Esophagus squamous epithelium (tissue), 4 donors: ENCODE measurements at regions not wholly inside any gene's neighbourhood (a gene's known extent, or its start where the extent isn't known, plus 50 kb on each side); places are given as distances from the start of the nearest gene placed in this dataset.

ENCODE experiments used
- POLR2A ChIP-seq, 4 donors: fragments of 450-650 bp; IDR thresholded peaks; one replicate each; pipeline ENCODE4 v1.6.1; 2017; ENCODE audit warnings: antibody characterized with exemption in 4 of 4, mild to moderate bottlenecking in 4 of 4, moderate library complexity in 3 of 4
- TF ChIP-seq, protein P1 (sequence below), 6 experiments: fragments of 450-650 bp in 4 of 6; fragments of 200-600 bp in 2 of 6; sonication (generic) in 2 of 6; IDR thresholded peaks; one replicate each; pipeline ENCODE4 v1.5.1; 2016 to 2019; ENCODE audit warnings: antibody characterized with exemption in 6 of 6, mild to moderate bottlenecking in 4 of 6, moderate library complexity in 4 of 6

DNA sequence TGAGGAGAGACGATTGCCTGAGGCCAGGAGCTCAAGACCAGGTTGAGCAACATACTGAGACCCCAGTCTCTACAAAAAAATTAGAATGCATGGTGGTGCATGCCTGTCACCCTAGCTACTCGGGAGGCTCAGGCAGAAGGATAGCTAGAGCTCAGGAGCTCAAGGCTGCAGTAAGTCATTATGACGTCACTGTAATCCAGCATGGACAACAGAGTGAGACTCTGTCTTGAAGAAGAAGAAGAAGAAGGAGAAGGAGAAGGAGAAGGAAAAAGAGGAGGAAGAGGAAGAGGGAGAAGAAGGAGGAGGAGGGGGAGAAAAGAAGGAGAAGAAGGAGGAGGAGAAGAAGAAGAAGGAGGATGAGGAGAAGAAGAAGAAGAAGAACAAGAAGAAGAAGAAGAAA is 519.1 kb downstream of the CDH9 start:
- TF ChIP-seq, protein P1, sequence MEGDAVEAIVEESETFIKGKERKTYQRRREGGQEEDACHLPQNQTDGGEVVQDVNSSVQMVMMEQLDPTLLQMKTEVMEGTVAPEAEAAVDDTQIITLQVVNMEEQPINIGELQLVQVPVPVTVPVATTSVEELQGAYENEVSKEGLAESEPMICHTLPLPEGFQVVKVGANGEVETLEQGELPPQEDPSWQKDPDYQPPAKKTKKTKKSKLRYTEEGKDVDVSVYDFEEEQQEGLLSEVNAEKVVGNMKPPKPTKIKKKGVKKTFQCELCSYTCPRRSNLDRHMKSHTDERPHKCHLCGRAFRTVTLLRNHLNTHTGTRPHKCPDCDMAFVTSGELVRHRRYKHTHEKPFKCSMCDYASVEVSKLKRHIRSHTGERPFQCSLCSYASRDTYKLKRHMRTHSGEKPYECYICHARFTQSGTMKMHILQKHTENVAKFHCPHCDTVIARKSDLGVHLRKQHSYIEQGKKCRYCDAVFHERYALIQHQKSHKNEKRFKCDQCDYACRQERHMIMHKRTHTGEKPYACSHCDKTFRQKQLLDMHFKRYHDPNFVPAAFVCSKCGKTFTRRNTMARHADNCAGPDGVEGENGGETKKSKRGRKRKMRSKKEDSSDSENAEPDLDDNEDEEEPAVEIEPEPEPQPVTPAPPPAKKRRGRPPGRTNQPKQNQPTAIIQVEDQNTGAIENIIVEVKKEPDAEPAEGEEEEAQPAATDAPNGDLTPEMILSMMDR (IDR thresholded peaks at IDR 0.05) = no peak
- TF ChIP-seq POLR2A (IDR thresholded peaks at IDR 0.05) = no peak
